HCT116 (cell line): ENCODE measurements at regions not wholly inside any gene's neighbourhood (a gene's known extent, or its start where the extent isn't known, plus 50 kb on each side); places are given as distances from the start of the nearest gene placed in this dataset.

Source experiments
- ATF3 ChIP-seq: IDR thresholded peaks from 2 replicates; pipeline ENCODE4 v1.6.1; 2012
- CTCF ChIP-seq, 3 experiments: fragments of 200-600 bp in 1 of 3; sonication (generic) in 1 of 3; IDR thresholded peaks in 2 of 3; conservative IDR thresholded peaks in 1 of 3; 2 replicates each; pipeline ENCODE4 v1.5.1; 2012 to 2017; ENCODE audit warnings: low read depth in 2 of 3, low read length in 2 of 3, antibody characterized with exemption in 1 of 3, borderline replicate concordance in 1 of 3, control low read depth in 1 of 3, mild to moderate bottlenecking in 1 of 3, mixed read lengths in 1 of 3, mixed run types in 1 of 3, moderate library complexity in 1 of 3; ENCODE audit not compliant: insufficient read depth in 1 of 3
- ELF1 ChIP-seq: IDR thresholded peaks from 2 replicates; pipeline ENCODE4 v1.6.1; 2012; ENCODE audit warnings: low read depth, borderline replicate concordance
- EZH2 ChIP-seq: fragments of 200-600 bp; sonication (generic); IDR thresholded peaks from 2 replicates; pipeline ENCODE4 v1.6.1; 2017; ENCODE audit warnings: antibody characterized with exemption, mixed run types
- POLR2A ChIP-seq: IDR thresholded peaks from 2 replicates; pipeline ENCODE4 v1.7.0; 2011; ENCODE audit warnings: borderline replicate concordance; ENCODE audit not compliant: insufficient read depth, insufficient read length; ENCODE audit errors: extremely low read depth
- POLR2AphosphoS5 ChIP-seq: IDR thresholded peaks from 2 replicates; pipeline ENCODE4 v1.6.1; 2011; ENCODE audit warnings: mild to moderate bottlenecking, low read depth, low read length, moderate library complexity
- RAD21 ChIP-seq: IDR thresholded peaks from 2 replicates; pipeline ENCODE4 v1.6.1; 2012; ENCODE audit warnings: low read depth, mild to moderate bottlenecking
- REST ChIP-seq: IDR thresholded peaks from 2 replicates; pipeline ENCODE4 v1.6.1; 2012; ENCODE audit warnings: low read depth
- SIN3A ChIP-seq: IDR thresholded peaks from 2 replicates; pipeline ENCODE4 v1.6.1; 2012; ENCODE audit warnings: low read depth
- ZBTB33 ChIP-seq: IDR thresholded peaks from 2 replicates; pipeline ENCODE4 v1.6.1; 2011; ENCODE audit warnings: mild to moderate bottlenecking, low read length, moderate library complexity; ENCODE audit not compliant: insufficient replicate concordance; ENCODE audit errors: extremely low read depth
- ZFX ChIP-seq: fragments of 450-650 bp; IDR thresholded peaks from 2 replicates; pipeline ENCODE4 v1.6.1; 2017

GRCh38 chr1:215433237-215433636, 133.9 kb upstream of the KCTD3 start:
- TF ChIP-seq POLR2AphosphoS5 = no peak
- no peak for TF ChIP-seq REST
- no peak for TF ChIP-seq CTCF (IDR thresholded peaks at IDR 0.05 in 2 of 3, conservative IDR thresholded peaks at IDR 0.05 in 1 of 3; ENCODE audit: borderline replicate concordance in 1 of 3, insufficient read depth in 1 of 3, low read depth in 2 of 3, low read length in 2 of 3)
- no peak for TF ChIP-seq POLR2A
- TF ChIP-seq RAD21 = no peak
- TF ChIP-seq ZFX = no peak
- TF ChIP-seq SIN3A = no peak
- TF ChIP-seq ZBTB33 = no peak
- TF ChIP-seq ELF1 = no peak
- TF ChIP-seq ATF3 = no peak
- no peak for TF ChIP-seq EZH2
